A549 (cell line): ENCODE measurements at regions not wholly inside any gene's neighbourhood (a gene's known extent, or its start where the extent isn't known, plus 50 kb on each side); places are given as distances from the start of the nearest gene placed in this dataset.

Experiments
- CBX8 ChIP-seq: fragments of 200-600 bp; sonication (generic); IDR thresholded peaks from 2 replicates; pipeline ENCODE4 v1.6.1; 2016
- EP300 ChIP-seq, 2 experiments: fragments of >200 bp; sonication (Bioruptor Twin); formaldehyde crosslinking; IDR thresholded peaks; 2 replicates in 1 of 2; 3 replicates in 1 of 2; pipeline ENCODE4 v1.6.1; 2016 to 2017
- POLR2A ChIP-seq: IDR thresholded peaks from 2 replicates; pipeline ENCODE4 v1.6.1; 2012; ENCODE audit warnings: mild to moderate bottlenecking, low read length
- POLR2AphosphoS2 ChIP-seq: conservative IDR thresholded peaks from 2 replicates; pipeline ENCODE4 v1.6.1; 2012; ENCODE audit warnings: low read length, improper control_type of control experiment, inconsistent platforms
- RFX5 ChIP-seq: fragments of 450-650 bp; IDR thresholded peaks from 2 replicates; pipeline ENCODE4 v1.7.1; 2014; ENCODE audit warnings: antibody characterized with exemption, mild to moderate bottlenecking, moderate library complexity
- TF ChIP-seq, protein P1 (sequence below): fragments of >200 bp; sonication (Bioruptor Twin); formaldehyde crosslinking; IDR thresholded peaks from 3 replicates; pipeline ENCODE4 v1.5.1; 2016
- TF ChIP-seq, protein P2 (sequence below): fragments of 450-650 bp; IDR thresholded peaks from 2 replicates; pipeline ENCODE4 v1.6.1; 2014; ENCODE audit warnings: antibody characterized with exemption

DNA sequence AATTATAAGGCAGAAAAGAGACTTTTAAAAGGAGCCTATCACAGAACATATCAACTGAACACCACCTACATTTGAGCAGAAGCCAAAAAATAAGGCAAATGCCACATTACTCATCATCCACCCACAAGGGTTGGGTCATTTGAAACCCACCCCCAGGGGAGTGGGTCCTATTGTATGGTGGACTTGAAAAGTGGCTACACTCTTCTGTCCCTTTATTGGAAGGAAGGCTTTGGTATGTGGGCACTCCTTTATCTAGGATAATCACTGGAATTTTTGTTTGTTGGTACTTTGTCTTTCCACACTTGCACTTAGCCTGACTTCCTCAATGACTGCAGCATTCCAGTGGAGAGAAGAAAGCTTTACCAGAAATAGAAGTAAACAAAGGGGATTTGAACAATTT is 157.2 kb upstream of the COL11A1 start:
- TF ChIP-seq POLR2A: no peak
- TF ChIP-seq, protein P1, sequence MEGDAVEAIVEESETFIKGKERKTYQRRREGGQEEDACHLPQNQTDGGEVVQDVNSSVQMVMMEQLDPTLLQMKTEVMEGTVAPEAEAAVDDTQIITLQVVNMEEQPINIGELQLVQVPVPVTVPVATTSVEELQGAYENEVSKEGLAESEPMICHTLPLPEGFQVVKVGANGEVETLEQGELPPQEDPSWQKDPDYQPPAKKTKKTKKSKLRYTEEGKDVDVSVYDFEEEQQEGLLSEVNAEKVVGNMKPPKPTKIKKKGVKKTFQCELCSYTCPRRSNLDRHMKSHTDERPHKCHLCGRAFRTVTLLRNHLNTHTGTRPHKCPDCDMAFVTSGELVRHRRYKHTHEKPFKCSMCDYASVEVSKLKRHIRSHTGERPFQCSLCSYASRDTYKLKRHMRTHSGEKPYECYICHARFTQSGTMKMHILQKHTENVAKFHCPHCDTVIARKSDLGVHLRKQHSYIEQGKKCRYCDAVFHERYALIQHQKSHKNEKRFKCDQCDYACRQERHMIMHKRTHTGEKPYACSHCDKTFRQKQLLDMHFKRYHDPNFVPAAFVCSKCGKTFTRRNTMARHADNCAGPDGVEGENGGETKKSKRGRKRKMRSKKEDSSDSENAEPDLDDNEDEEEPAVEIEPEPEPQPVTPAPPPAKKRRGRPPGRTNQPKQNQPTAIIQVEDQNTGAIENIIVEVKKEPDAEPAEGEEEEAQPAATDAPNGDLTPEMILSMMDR: no peak
- TF ChIP-seq EP300 (IDR thresholded peaks at IDR 0.05): no peak
- TF ChIP-seq, protein P2, sequence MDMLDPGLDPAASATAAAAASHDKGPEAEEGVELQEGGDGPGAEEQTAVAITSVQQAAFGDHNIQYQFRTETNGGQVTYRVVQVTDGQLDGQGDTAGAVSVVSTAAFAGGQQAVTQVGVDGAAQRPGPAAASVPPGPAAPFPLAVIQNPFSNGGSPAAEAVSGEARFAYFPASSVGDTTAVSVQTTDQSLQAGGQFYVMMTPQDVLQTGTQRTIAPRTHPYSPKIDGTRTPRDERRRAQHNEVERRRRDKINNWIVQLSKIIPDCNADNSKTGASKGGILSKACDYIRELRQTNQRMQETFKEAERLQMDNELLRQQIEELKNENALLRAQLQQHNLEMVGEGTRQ: no peak
- TF ChIP-seq CBX8: no peak
- TF ChIP-seq RFX5: no peak
- no peak for TF ChIP-seq POLR2AphosphoS2
